HepG2 (cell line): ENCODE measurements at regions not wholly inside any gene's neighbourhood (a gene's known extent, or its start where the extent isn't known, plus 50 kb on each side); places are given as distances from the start of the nearest gene placed in this dataset.

ENCODE experiments used
- ATAC-seq: fragments of 200-7000 bp; cut with Tn5 transposase; 3 replicates; pipeline ENCODE4 v1.9.1; 2020; ENCODE audit warnings: mild to moderate bottlenecking, moderate library complexity
- BruUV-seq: library from RNA; stranded (reverse); fragments of 400-500 nt; replicated peaks from 2 replicates; lab custom pipeline; 2021; lab: Mats Ljungman, UMichigan
- CTCF ChIA-PET: fragments of 300-600 bp; formaldehyde crosslinking; extraction: SDS; loops from one replicate; lab custom pipeline; 2021; ENCODE audit warnings: low total read pairs, inconsistent platforms, low intra/inter-chr PET ratio; lab: Yijun Ruan, JAX
- POLR2A ChIA-PET: fragments of 350-600 bp; sonication (Branson Sonifier 250); formaldehyde crosslinking; loops from one replicate; lab custom pipeline; 2020; ENCODE audit warnings: antibody characterized with exemption, inconsistent platforms; lab: Yijun Ruan, JAX
- DNase-seq: peaks from one replicate; pipeline ENCODE4 v3.0.0-alpha.2; 2015; ENCODE audit warnings: low spot score
- FAIRE-seq: peaks from 3 replicates; lab custom pipeline; 2011; peaks lifted over from hg19 to GRCh38; lab: Jason Lieb, UNC
- H2AFZ ChIP-seq: one replicate; pipeline ENCODE4 v1.6.1; 2011; ENCODE audit warnings: low read length, inconsistent platforms
- H3K27ac ChIP-seq: fragments of 300-600 bp; 3 replicates; pipeline ENCODE4 v1.8.0; 2011; ENCODE audit warnings: mixed run types, mild to moderate bottlenecking, mixed read lengths, low read length, inconsistent platforms; ENCODE audit not compliant: insufficient read depth; ENCODE audit errors: extremely low read length
- H3K27me3 ChIP-seq, 2 experiments: fragments of 200-600 bp in 1 of 2; 2 replicates in 1 of 2; 3 replicates in 1 of 2; pipeline versions ENCODE4 v1.6.0 to v1.8.0; 2011; ENCODE audit warnings: low read length in 2 of 2, mild to moderate bottlenecking in 2 of 2, moderate library complexity in 2 of 2, inconsistent platforms in 1 of 2; ENCODE audit not compliant: insufficient read depth in 2 of 2, control insufficient read depth in 1 of 2
- H3K36me3 ChIP-seq, 2 experiments: fragments of 200-600 bp in 1 of 2; replicated peaks in 1 of 2; 2 replicates in 1 of 2; 3 replicates in 1 of 2; pipeline versions ENCODE4 v1.5.1 to v1.8.0; 2011; ENCODE audit warnings: low read length in 2 of 2, inconsistent platforms in 1 of 2; ENCODE audit not compliant: insufficient read depth in 2 of 2, control insufficient read depth in 1 of 2
- H3K4me1 ChIP-seq: 2 replicates; pipeline ENCODE4 v1.5.1; 2012; ENCODE audit warnings: low read length, inconsistent platforms; ENCODE audit not compliant: insufficient read depth
- H3K4me2 ChIP-seq: 2 replicates; pipeline ENCODE4 v1.6.0; 2011; ENCODE audit warnings: low read depth, low read length, inconsistent platforms
- H3K4me3 ChIP-seq, 3 experiments: fragments of 200-600 bp in 1 of 3; sonication (generic), shearing (Covaris generic) in 1 of 3; replicated peaks in 1 of 3; 2 replicates each; pipeline ENCODE4 v1.5.1; 2011 to 2016; ENCODE audit warnings: low read length in 3 of 3, inconsistent platforms in 2 of 3, low read depth in 2 of 3, mild to moderate bottlenecking in 2 of 3, control low read depth in 1 of 3, mixed read lengths in 1 of 3; ENCODE audit not compliant: insufficient read depth in 1 of 3
- H3K79me2 ChIP-seq: one replicate; pipeline ENCODE4 v1.6.1; 2011; ENCODE audit warnings: low read length, inconsistent platforms; ENCODE audit not compliant: insufficient read depth
- H3K9ac ChIP-seq: 2 replicates; pipeline ENCODE4 v1.6.0; 2011; ENCODE audit warnings: mild to moderate bottlenecking, low read depth, low read length, inconsistent platforms; ENCODE audit not compliant: insufficient read depth
- H3K9me3 ChIP-seq: 2 replicates; pipeline ENCODE4 v1.5.1; 2012; ENCODE audit warnings: mild to moderate bottlenecking, low read length
- H4K20me1 ChIP-seq: 2 replicates; pipeline ENCODE4 v1.6.0; 2011; ENCODE audit warnings: inconsistent platforms, mild to moderate bottlenecking, low read length, moderate library complexity; ENCODE audit not compliant: insufficient read depth
- AHR ChIP-seq: IDR thresholded peaks from 2 replicates; pipeline ENCODE4 v1.6.1; 2018; ENCODE audit warnings: missing genetic modification reagents, missing compliant biosample characterization
- CHD4 ChIP-seq: fragments of 200-600 bp; sonication (generic); IDR thresholded peaks from 2 replicates; pipeline ENCODE4 v1.7.0; 2017; ENCODE audit warnings: mild to moderate bottlenecking, low read length, borderline replicate concordance
- PHF5A ChIP-seq: IDR thresholded peaks from one replicate; pipeline ENCODE4 v1.6.1; 2018; ENCODE audit warnings: low read depth, missing genetic modification reagents; ENCODE audit not compliant: unreplicated experiment
- SAP130 ChIP-seq: IDR thresholded peaks from 2 replicates; pipeline ENCODE4 v1.6.1; 2016; ENCODE audit warnings: low read depth
- SATB2 ChIP-seq: sonication (generic); formaldehyde crosslinking; IDR thresholded peaks from 2 replicates; pipeline ENCODE4 v1.5.0; 2020; ENCODE audit warnings: missing genetic modification reagents
- STAG1 ChIP-seq: sonication (generic); formaldehyde crosslinking; IDR thresholded peaks from 2 replicates; pipeline ENCODE4 v1.4.0; 2020; ENCODE audit warnings: missing genetic modification reagents
- TGIF2 ChIP-seq: IDR thresholded peaks from 2 replicates; pipeline ENCODE4 v1.6.1; 2016; ENCODE audit warnings: control low read depth, missing compliant biosample characterization
- ZBTB7A ChIP-seq: sonication (generic); formaldehyde crosslinking; IDR thresholded peaks from 2 replicates; pipeline ENCODE4 v1.8.0; 2022; ENCODE audit warnings: mild to moderate bottlenecking, missing genetic modification reagents
- ZMYM3 ChIP-seq: sonication (generic); formaldehyde crosslinking; IDR thresholded peaks from 2 replicates; pipeline ENCODE4 v1.5.1; 2020; ENCODE audit warnings: mild to moderate bottlenecking, missing genetic modification reagents
- ZNF10 ChIP-seq: sonication (generic); formaldehyde crosslinking; IDR thresholded peaks from 2 replicates; pipeline ENCODE4 v1.4.0; 2020; ENCODE audit warnings: mild to moderate bottlenecking, low read depth, missing genetic modification reagents, borderline replicate concordance
- ZNF230 ChIP-seq: sonication (generic); formaldehyde crosslinking; IDR thresholded peaks from 2 replicates; pipeline ENCODE4 v1.4.0; 2020; ENCODE audit warnings: mild to moderate bottlenecking, missing genetic modification reagents
- ZNF549 ChIP-seq: sonication (generic); formaldehyde crosslinking; IDR thresholded peaks from 2 replicates; pipeline ENCODE4 v1.5.0; 2020; ENCODE audit warnings: missing genetic modification reagents
- ZNF83 ChIP-seq: sonication (generic); formaldehyde crosslinking; IDR thresholded peaks from 2 replicates; pipeline ENCODE4 v1.4.0; 2020; ENCODE audit warnings: missing genetic modification reagents, mild to moderate bottlenecking, borderline replicate concordance
- WGBS: methylation state at CpG from one replicate; pipeline ENCODE4 v1.1.6; 2017; ENCODE audit warnings: low lambda C conversion rate; 5-methylcytosine and 5-hydroxymethylcytosine counted together
- in situ Hi-C: cut with HindIII; loops from 2 replicates; pipeline ENCODE4 v1.10.0; 2017; ENCODE audit warnings: low pct_unique_long_range_greater_than_20kb; ENCODE audit not compliant: extremely low pct_ligation_motif_present
- intact Hi-C: fragments of 100-400 bp; cut with micrococcal nuclease; formaldehyde crosslinking; loops from one replicate; pipeline ENCODE4 v1.10.0; 2022; ENCODE audit not compliant: unreplicated experiment
- TF ChIP-seq, protein P1 (sequence below): sonication (generic); formaldehyde crosslinking; IDR thresholded peaks from 2 replicates; pipeline ENCODE4 v1.9.0; 2021; ENCODE audit warnings: missing genetic modification reagents, borderline replicate concordance

GRCh38 chr15:62766599-62766998, 275.9 kb upstream of the TPM1 start:
- H3K27me3 ChIP-seq = no peaks in the 10 kb centered on the region
- in situ Hi-C loops (no loop called here), intact Hi-C loops (no loop called here)
- no peak overlapping the region for H3K4me3 ChIP-seq
- 96% methylated on average over 4 of the region's 4 CpGs for WGBS
- H3K27ac ChIP-seq = no peak overlapping the region
- H3K4me2 ChIP-seq = no peak overlapping the region
- TF ChIP-seq ZNF230 (CRISPR knock-in tag) (no peak), SATB2 (CRISPR knock-in tag) (no peak), ZMYM3 (CRISPR knock-in tag) (no peak), AHR (CRISPR knock-in tag) (no peak), TGIF2 (CRISPR knock-in tag) (no peak), ZNF10 (CRISPR knock-in tag) (no peak), ZBTB7A (no peak), SAP130 (no peak), CHD4 (no peak)
- peaks cover 9% of the 10 kb centered on the region in 2 experiments; a peak in 3 of 5 replicates for H3K36me3 ChIP-seq
- H3K9ac ChIP-seq = no peak overlapping the region
- BruUV-seq = no TSS peak
- no peak for FAIRE-seq
- H4K20me1 ChIP-seq = no peaks in the 10 kb centered on the region
- ATAC-seq = no peak
- no peak for DNase-seq
- no peak overlapping the region for H2AFZ ChIP-seq
- POLR2A ChIA-PET = no interaction called here
- CTCF ChIA-PET = no interaction called here
- H3K79me2 ChIP-seq = no peaks in the 10 kb centered on the region
- H3K4me1 ChIP-seq = no peaks in the 10 kb centered on the region
- no peaks in the 10 kb centered on the region for H3K9me3 ChIP-seq

DNA sequence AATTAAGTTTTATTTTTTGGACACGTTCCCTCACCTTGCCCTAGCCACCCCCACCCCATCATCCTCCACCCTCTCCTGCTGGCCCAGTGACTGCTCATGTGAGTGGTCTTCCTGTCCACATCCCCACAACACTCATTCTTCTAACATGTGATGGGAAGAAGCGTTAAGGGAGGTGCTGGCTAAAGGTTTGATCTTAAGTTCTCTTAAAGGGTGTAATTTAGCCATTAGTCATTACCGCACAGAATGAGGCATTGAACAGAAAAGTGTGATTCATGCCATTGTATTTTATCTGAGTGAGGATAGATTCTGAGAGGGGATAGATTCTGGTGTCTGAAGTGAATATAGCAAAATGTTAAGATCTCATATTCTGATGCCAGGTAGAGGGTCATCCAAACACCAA, 272.9 kb upstream of the TPM1 start:
- no peaks in the 10 kb centered on the region for H3K9me3 ChIP-seq
- DNase-seq = no peak
- TF ChIP-seq PHF5A (CRISPR knock-in tag) = no peak
- TF ChIP-seq, protein P1, sequence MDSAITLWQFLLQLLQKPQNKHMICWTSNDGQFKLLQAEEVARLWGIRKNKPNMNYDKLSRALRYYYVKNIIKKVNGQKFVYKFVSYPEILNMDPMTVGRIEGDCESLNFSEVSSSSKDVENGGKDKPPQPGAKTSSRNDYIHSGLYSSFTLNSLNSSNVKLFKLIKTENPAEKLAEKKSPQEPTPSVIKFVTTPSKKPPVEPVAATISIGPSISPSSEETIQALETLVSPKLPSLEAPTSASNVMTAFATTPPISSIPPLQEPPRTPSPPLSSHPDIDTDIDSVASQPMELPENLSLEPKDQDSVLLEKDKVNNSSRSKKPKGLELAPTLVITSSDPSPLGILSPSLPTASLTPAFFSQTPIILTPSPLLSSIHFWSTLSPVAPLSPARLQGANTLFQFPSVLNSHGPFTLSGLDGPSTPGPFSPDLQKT (CRISPR knock-in tag) = no peak
- no peak for TF ChIP-seq STAG1 (CRISPR knock-in tag)
- TF ChIP-seq ZNF549 (CRISPR knock-in tag) = no peak
- no peak for TF ChIP-seq ZNF83 (CRISPR knock-in tag)
- TF ChIP-seq, all 625 proteins: peak for 0
- peaks cover 8% of the 10 kb centered on the region in 2 experiments; a peak in 3 of 5 replicates for H3K36me3 ChIP-seq
- no peaks in the 10 kb centered on the region for H3K4me1 ChIP-seq
- no peaks in the 10 kb centered on the region for H4K20me1 ChIP-seq
- no peak overlapping the region for H3K27ac ChIP-seq
- ATAC-seq (no peak), FAIRE-seq (no peak)
- no TSS peak for BruUV-seq
- ChIA-PET POLR2A (no interaction called here), CTCF (no interaction called here)
- H3K4me3 ChIP-seq = no peak overlapping the region
- no peaks in the 10 kb centered on the region for H3K27me3 ChIP-seq
- no peak overlapping the region for H3K9ac ChIP-seq
- 98% methylated on average over 3 of the region's 3 CpGs for WGBS
- no peaks in the 10 kb centered on the region for H3K79me2 ChIP-seq
- in situ Hi-C loops = no loop called here
- intact Hi-C loops = no loop called here
- H2AFZ ChIP-seq = no peak overlapping the region
- no peak overlapping the region for H3K4me2 ChIP-seq
